ENCODE measurements at regions not wholly inside any gene's neighbourhood (a gene's known extent, or its start where the extent isn't known, plus 50 kb on each side); places are given as distances from the start of the nearest gene placed in this dataset.
"Not testable (repeated sequence)": the region's sequence is repeated elsewhere in the genome, so short reads cannot be mapped to it uniquely, and the experiment has no call there.

DNA sequence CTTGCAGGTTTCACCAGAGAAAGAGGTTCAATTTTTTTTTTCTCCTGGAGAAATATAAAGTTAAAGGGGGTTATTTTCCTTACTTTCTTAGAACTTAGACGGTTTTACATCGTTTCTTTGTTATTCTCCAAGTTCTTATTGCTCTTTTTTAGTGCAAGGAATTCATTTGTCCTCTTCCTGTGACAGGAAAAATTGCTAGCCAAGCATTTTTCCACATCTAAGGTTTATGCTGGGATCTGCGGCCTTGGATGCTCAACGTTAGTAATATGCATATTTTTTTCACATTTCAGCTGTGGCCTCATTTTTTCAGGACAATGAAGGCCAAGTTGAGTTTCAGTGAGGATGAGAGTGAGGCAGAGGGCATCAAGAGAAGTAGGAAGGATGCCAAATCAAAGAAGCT is 948.9 kb downstream of the PCDH19 start:
- CTCF ChIA-PET, result no interaction called here

DNA sequence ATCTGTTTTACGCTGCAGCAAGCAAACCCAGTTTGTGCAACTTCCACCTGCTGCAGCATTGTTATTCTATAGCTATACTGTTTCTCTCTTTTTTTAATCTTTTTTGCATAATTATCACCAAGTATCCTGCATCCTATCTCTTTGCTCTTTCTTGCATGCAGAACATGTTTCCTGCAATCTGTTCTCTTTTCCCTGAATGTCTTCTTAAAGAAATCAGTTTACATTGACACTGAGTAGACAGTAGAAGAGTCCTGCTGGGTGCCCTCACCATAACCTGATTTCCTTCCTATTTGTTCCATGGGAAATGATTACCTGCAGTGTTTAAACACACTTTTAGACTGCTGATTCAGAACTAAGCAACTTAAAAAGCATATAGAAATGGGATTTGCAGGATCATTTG is 964.7 kb downstream of the PCDH19 start:
- POLR2A ChIA-PET, result no interaction called here

More for the DNA sequence above, 948.9 kb downstream of the PCDH19 start:
- POLR2A ChIA-PET, result no interaction called here

DNA sequence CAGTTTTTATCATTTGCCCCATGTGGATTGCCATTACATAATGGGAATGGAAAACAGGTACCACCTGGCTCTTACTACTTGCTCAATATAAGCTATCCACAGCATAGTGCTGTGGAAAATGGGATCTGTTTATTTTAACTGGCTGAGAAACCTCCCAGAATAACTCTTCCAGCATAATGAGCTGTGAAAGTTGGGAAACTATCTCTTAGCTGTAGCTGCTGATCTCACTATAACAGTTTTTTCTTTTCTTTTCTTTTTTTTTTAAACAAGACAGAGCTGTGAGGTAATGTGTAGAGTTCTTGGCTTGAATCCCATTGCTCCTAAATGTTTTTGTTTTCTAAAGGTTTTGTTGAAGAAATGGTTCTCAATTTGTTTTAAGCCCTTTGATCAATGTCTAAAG is 988.3 kb downstream of the PCDH19 start:
- POLR2A ChIA-PET, result no interaction called here
- CTCF ChIA-PET, result no interaction called here

More for the DNA sequence above, 964.7 kb downstream of the PCDH19 start:
- CTCF ChIA-PET, result no interaction called here

DNA sequence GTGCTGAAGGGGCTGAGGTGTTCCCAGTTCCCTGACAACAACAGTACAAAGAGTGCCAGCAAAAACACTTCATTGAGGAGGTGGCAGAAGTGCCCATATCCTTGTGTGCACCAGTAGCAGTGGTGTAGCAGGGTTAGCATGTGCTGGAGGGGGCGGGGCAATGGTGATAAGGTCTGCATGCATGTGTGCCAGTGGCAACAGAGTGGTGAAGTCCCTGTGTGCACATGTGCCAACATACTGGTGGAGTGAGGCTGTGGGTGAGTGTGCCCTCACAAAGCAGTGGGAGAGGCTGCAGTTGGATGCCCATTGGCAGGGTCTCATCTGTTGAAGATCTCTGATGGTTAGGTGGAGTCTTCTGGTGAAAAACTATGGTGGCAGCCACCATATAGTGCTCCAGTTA is 994.6 kb downstream of the PCDH19 start:
- POLR2A ChIA-PET, result no interaction called here

DNA sequence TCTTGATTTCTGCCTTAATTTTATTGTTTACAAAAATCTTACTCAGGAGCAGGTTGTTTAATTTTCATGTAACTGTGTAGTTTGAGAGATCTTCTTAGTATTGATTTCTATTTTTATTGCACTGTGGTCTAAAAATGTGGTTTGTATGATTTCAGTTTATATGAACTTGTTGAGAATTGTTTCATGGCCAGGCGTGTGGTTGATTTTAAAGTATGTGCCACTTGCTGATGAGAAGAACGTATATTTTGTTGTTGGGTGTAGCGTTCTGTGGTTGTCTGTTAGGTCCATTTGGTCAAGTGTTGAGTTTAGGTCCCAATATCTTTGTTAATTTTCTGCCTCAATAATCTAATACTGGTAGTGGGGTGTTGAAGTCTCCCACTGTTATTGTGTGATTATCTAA is 996.8 kb downstream of the PCDH19 start:
- POLR2A ChIA-PET, result no interaction called here
- CTCF ChIA-PET, result no interaction called here

More for the DNA sequence above, 994.6 kb downstream of the PCDH19 start:
- CTCF ChIA-PET, result no interaction called here

DNA sequence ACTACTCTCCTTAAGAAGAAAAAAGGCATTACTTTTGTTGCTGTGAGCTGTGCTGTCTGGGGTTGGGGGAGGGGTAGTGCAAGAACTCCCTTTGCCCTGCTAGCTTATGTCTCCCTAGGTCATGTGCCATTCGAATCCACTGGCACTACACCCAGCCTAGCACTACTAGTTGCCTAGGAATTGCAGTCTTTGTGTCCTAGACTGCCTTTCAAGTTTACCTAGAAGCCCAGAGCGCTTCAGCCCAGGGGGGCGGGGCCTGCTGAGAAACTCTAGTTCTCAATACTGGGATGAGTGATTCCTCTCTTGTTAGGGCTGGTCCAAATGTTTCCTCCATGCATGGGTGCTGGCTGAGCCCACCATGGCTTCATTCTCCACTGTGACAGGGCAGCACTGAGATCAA is 1011.5 kb downstream of the PCDH19 start:
- POLR2A ChIA-PET, result no interaction called here
- CTCF ChIA-PET, result no interaction called here

DNA sequence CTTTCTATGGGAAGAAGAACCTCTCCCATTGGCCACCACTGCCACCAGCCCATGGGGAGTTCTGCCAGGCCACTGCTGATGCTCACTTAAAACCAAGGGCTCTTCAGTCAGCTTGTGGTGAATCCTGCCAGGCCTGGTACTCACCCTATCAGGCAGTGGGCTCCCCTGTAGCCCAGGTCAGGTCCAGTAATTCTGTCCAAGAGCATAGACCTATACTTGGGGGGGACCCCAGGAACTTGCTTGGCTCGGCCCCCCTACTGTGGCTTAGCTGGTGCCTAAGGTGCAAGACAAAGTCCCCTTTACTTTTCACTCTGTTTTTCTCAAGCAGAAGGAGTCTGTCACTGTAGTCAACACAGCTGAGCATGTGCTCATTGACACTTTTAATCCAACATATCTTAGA is 1012.2 kb downstream of the PCDH19 start:
- POLR2A ChIA-PET, result no interaction called here
- CTCF ChIA-PET, result no interaction called here

DNA sequence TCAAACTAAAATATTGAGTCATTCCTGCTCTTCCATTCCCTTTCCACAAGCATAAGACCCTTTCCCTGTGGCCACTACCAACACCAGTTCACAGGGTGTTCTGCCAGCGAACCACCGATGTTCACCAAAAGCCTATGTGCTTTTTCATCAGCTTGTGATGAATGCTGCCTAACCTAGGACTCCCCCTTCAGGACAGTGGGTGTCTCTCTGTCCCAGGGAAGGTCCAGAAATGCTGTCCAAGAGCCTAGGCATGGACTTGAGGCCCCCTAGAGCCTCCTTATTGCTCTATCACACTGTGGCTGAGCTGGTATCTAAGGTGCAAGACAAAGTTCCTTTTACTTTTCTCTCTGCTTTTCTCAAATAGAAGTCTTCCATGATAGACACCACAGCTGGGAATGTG is 1015.6 kb downstream of the PCDH19 start:
- POLR2A ChIA-PET, result no interaction called here
- CTCF ChIA-PET, result no interaction called here

DNA sequence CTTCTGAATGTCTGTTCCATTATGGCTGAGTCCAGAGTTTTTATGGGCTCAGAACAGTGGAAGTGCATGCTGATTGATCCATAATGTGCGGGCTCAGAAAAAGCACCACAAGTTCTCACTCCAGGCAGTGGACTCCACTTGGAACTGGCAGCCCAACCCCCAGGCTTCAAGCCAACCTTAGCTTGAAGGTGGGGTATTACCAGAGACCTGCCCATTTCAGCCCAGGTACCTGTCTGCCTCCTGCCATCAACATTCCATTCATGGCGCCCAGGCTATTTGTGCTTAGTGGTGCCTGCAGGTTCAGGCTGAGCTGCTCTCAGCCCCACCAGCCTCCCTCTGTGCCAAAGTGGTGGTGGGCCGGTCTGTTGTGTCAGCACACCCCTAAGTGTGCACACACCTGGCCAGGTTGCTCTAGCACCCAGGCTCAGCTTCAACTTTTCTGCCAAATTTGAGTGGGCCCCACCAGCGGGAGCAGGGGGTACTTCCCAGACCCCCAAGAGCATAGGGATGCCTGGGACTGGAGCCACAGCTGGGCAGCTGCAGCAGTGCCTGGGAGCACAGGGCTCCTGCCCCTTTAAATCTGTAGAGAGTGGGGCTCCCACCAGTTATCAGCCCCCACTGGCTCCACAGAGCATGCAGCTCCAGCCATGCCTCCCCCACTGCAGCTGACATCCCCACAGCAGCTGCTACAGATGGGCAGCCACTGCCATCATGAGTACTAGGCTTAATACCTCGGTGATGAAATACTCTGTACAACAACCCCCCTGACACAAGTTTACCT is 1025.3 kb downstream of the PCDH19 start:
- POLR2A ChIA-PET, result no interaction called here
- CTCF ChIA-PET, result no interaction called here

DNA sequence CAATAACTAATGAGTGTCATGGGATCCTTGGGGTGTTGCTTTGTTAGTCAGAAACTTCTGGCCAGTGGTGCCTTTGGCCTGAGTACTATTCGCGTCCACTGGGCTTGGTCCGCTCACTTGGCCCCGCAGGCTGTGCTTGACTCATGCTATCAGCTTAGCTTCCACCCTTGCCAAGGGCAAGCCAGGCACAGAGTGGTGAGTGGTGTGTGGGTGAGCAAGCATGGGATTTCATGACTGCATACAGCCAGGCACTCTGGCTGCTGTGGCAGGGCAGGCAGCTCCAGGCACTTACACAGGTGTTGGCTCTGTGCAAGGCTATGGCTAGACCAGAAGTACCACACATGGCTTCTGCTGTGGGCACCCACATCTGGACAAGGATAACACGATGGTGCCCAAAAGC is 1026.3 kb downstream of the PCDH19 start:
- ChIA-PET POLR2A (no interaction called here), CTCF (no interaction called here)

DNA sequence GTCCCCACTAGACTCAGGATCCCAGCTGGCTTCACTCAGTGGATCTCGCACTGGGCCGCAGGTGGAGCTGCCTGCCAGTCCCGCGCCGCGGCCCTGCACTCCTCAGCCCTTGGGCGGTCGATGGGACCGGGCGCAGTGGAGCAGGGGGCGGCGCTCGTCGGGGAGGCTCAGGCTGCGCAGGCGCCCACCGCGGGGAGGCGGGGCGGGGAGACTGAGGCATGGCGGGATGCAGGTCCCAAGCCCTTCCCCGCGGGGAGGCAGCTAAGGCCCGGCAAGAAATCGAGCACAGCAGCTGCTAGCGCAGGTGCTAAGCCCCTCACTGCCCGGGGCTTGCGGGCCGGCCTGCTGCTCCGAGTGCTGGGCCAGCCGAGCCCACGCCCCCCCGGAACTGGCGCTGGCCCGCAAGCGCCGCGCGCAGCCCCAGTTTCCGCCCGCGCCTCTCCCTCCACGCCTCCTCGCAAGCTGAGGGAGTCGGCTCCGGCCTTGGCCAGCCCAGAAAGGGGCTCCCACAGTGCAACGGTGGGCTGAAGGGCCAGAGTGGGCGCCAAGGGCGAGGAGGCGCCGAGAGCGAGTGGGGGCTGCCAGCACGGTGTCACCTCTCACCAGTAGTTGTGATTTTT is 1038.0 kb downstream of the PCDH19 start:
- POLR2A ChIA-PET, result no interaction called here
- CTCF ChIA-PET, result no interaction called here

DNA sequence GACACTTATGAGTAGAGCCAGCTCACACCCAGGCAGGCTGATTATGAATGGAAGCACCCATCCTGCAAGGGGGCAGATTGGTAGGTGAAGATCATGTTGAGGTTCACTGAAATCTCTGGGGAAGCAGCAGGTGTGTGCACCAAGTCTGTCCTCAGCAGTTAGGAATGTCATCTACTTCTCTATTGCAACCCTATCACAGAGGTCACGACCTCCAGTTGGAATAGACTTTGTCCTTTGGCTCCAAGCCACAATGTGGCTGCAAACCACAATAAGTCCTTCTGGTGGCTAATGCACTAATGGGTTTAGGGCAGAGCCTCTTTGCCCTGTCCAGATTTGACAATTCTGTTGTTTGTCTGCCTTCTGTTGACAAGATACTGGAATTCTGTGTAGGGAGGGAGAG is 1056.7 kb downstream of the PCDH19 start:
- CTCF ChIA-PET, result no interaction called here
- POLR2A ChIA-PET, result no interaction called here

DNA sequence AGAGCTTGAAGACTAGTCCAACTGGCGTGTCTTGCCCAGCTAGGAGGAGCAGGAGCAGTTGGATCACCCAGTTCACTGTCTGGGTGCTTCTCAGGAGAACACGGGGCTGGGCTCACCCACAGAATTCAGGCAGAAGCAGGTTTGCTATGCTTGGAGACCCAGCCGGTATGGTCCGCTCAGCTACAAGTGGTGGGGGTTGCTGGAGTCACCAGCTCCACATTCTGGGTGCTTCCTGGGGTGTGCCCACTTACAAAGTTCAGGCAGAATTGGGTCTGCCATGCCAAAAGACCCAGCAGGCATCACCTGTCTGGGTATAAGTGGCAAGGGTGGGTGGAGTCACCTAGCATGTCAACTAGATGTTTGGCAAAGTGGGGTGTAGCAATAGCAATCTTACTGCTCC is 1061.8 kb downstream of the PCDH19 start:
- POLR2A ChIA-PET, result no interaction called here
- CTCF ChIA-PET, result no interaction called here

DNA sequence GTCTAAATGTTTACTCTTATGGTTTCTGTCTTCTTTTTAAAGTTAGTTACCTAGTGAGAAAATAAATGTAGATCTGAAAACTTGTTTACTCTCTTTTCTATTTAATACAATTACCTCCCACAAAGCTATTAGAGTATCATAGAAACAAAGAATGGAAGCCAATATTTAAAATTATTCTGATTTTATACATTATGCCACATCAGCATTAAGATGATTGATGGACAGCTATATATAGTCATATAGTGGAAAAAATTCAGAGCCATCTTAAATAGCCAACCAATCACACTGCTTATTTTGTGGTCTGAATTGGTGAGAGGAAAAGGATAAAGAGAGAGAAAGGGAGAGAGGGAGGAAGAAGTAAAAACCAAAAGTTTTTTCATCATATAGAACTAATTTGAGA is 1101.8 kb downstream of the PCDH19 start:
- ChIA-PET POLR2A (no interaction called here), CTCF (no interaction called here)

DNA sequence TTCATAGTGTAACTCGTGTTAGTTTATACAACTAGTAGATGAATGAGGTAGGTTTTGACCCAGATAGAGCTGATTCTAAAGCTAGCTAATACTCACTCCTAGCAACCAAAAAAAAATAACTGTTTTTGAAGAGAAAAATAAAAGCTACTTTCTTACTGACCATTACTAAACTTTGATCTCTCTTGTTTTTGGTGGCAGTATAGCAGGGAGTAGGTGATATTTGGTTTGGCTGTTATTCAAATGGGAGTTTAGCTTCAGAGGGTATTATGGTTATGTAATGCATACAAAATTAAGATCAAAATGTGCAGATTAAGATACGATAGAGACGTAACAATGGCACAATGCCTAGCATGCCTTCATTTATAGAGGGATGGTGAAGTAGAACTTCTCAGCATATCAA is 1104.5 kb downstream of the PCDH19 start:
- ChIA-PET CTCF (no interaction called here), POLR2A (no interaction called here)

DNA sequence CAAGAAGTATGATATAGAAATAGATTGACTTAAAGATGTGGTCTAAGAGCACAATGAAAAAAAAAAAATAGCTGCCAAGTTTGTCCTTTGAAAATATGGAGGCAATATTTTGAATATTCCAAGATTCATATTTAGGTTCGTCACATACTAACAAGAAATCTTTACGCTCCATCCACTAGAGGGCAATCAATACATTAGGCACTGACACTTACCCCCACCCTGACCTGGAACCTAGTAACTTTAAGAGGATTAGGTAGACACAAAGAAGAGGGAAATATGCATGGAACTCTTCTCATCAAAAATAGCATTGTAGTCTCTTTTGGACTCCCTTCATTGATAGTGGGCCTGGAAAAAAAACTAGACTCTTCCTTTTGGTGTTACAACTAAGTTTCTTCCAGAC is 1108.1 kb downstream of the PCDH19 start:
- ChIA-PET POLR2A (no interaction called here), CTCF (no interaction called here)

DNA sequence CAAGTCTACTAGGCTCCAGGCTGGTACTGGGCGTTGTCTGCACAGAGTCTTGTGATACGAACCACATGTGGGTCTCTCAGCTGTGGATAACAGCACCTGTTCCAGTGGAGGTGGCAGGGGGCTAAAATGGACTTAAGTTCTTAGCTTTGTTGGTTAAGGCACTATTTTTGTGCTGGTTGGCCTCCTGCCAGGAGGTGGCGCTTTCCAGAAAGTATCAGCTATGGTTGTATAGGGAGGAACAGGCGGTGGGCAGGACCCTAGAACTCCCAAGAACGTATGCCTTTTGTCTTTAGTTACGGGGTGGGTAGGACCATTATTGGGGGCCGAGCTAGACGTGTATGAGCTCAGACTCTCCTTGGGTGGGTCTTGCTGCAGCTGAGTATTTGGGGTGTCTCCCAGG is 1138.4 kb downstream of the PCDH19 start:
- POLR2A ChIA-PET, result no interaction called here
- CTCF ChIA-PET, result no interaction called here

DNA sequence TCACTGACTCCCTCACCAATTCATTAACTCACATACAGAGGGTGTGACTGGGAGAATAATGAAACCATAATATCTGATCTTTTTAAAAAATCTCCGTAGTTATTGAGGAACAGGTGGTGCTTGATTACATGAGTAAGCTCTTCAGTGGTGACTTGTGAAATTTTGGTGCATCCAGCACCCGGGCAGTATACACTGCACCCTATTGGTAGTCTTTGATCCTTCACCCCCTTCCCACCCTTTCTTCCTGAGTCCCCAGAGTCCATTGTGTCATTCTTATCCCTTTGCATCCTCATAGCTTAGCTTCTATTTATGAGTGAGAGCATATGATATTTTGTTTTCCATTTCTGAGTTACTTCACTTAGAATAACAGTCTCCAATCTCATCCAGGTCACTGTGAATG is 1143.8 kb downstream of the PCDH19 start:
- CTCF ChIA-PET, result no interaction called here

DNA sequence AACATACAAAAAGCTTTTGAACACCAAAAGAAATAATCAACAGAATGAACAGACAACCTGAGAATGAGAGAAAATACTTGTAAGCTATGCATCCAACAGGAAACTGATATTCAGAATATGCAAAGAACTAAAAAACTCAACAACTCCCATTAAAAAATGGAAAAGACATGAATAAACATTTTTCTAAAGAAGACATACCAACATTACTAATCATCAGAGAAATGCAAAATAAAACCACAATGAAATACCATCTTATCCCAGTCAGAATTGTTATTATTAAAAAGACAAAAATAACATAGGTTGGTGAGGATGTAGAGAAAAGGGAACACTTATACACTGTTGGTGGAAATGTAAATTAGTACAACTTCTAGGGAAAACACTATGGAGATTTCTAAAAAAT is 1161.9 kb downstream of the PCDH19 start:
- ChIA-PET CTCF (no interaction called here), POLR2A (no interaction called here)

More for the DNA sequence above, 1143.8 kb downstream of the PCDH19 start:
- POLR2A ChIA-PET, result no interaction called here

DNA sequence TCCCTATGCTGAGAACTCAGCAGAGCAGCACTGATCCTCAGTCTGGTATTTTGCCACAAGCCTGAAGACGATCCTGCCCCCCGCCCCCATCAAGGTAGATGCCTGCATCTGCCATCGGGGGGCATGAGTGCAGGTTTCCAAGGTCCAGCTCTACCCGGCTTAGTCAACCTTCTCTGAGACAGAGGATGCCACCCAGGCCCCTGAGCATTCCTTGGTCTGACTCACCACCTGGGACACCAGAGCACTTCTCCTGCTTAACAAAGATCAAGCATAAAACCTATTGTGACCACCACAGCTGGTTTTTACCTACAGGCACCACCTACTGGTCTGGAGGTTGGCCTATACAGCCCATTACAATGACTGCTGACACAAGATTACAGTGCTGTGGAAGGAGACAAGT is 1168.1 kb downstream of the PCDH19 start:
- POLR2A ChIA-PET, result no interaction called here
- CTCF ChIA-PET, result no interaction called here

DNA sequence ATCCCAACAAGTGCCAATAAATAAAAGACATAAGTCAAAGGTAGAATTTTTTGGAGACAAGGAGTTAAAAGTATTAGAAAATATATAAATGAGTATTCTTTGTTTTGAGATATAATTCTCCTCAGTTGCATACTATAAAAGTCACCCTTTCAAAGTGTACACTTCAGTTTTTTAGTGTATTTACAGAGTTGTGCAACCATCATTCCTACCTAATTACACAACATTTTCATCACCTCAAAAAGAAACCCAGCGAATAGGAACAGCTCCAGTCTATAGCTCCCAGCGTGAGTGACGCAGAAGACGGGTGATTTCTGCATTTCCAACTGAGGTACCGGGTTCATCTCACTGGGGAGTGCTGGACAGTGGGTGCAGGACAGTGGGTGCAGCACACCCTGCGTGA is 1175.7 kb downstream of the PCDH19 start:
- CTCF ChIA-PET, POLR2A ChIA-PET: not testable (repeated sequence)

DNA sequence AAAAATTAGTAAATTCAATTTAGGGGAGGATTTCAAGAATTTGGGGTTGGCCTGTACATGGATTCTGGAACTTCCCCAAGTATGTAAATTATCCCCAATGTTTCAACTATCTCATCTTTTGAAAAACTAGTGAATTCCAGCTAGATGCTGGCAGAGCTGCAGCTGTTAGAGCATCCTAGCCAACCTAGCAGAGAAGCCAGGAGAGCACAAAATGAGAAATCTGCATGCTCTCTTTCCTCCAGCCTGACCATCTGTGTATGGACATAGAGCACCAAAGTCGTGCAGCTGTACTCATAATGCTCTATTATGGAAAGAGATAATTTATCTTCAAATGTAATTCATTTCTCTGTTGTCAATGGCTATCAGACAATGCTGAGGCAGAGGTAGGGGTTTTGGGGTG is 1217.7 kb downstream of the PCDH19 start:
- POLR2A ChIA-PET, result no interaction called here
- CTCF ChIA-PET, result no interaction called here
